Thymus (tissue), 11 donors: ENCODE measurements at regions not wholly inside any gene's neighbourhood (a gene's known extent, or its start where the extent isn't known, plus 50 kb on each side); places are given as distances from the start of the nearest gene placed in this dataset.

Experiments used
- DNase-seq, 9 donors: peaks; one replicate each; pipeline ENCODE4 v3.0.0-alpha.2; 2013; ENCODE audit warnings: low spot score in 9 of 9, low read depth in 6 of 9, missing footprints in 1 of 9
- H3K27ac ChIP-seq, 2 donors: one replicate each; pipeline ENCODE4 v1.5.1; 2013; ENCODE audit warnings: control low read depth in 1 of 2, low read depth in 1 of 2, low read length in 1 of 2, mild to moderate bottlenecking in 1 of 2, moderate library complexity in 1 of 2
- H3K27me3 ChIP-seq, 2 donors: one replicate each; pipeline ENCODE4 v1.5.1; 2013; ENCODE audit warnings: low read length in 1 of 2; ENCODE audit not compliant: control insufficient read depth in 2 of 2, insufficient read depth in 1 of 2
- H3K36me3 ChIP-seq, 2 donors: one replicate each; pipeline ENCODE4 v1.5.1; 2013; ENCODE audit warnings: low read length in 1 of 2, mild to moderate bottlenecking in 1 of 2, moderate library complexity in 1 of 2; ENCODE audit not compliant: control insufficient read depth in 2 of 2, insufficient read depth in 2 of 2
- H3K4me1 ChIP-seq, 2 donors: one replicate each; pipeline ENCODE4 v1.5.1; 2013; ENCODE audit warnings: low read length in 2 of 2; ENCODE audit not compliant: control insufficient read depth in 2 of 2, insufficient read depth in 2 of 2
- H3K4me3 ChIP-seq, 2 donors: one replicate each; pipeline ENCODE4 v1.5.1; 2013; ENCODE audit warnings: low read length in 2 of 2, control low read depth in 1 of 2, mild to moderate bottlenecking in 1 of 2
- H3K9me3 ChIP-seq, 2 donors: one replicate each; pipeline ENCODE4 v1.5.1; 2013; ENCODE audit warnings: low read length in 1 of 2, mild to moderate bottlenecking in 1 of 2; ENCODE audit not compliant: control insufficient read depth in 2 of 2, insufficient read depth in 1 of 2
- WGBS: extraction: QIAGEN DNeasy Blood & Tissue Kit; methylation state at CpG from one replicate; pipeline ENCODE4 v1.1.7; 2013; 5-methylcytosine and 5-hydroxymethylcytosine counted together
- donor health status: healthy.

DNA sequence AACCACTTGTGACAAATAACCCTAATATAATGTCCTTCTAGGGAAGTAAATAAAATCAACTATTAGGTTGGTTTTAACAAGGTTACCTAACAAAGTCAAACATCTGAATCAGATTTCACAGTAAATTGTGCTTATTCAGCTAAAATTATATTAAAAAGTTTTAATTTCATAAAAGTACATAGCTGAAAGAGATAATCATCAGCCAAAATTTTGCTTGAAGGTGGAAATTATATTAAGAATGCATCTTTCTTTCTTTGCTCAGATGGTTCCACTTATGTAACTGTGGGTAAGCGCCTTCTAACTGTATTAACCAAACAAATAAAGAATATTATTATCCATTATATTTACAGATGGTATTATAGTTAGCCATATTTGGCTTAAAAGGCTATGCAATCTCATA lies 2840.3 kb upstream of the PCDH20 start:
- 92% methylated on average over 1 of the region's 1 CpG for WGBS
- no peak for DNase-seq
- Histone ChIP-seq H3K27ac (no peak overlapping the region), H3K4me3 (no peak overlapping the region), H3K4me1 (no peaks in the 10 kb centered on the region), H3K27me3 (no peaks in the 10 kb centered on the region), H3K36me3 (no peaks in the 10 kb centered on the region), H3K9me3 (no peaks in the 10 kb centered on the region)

DNA sequence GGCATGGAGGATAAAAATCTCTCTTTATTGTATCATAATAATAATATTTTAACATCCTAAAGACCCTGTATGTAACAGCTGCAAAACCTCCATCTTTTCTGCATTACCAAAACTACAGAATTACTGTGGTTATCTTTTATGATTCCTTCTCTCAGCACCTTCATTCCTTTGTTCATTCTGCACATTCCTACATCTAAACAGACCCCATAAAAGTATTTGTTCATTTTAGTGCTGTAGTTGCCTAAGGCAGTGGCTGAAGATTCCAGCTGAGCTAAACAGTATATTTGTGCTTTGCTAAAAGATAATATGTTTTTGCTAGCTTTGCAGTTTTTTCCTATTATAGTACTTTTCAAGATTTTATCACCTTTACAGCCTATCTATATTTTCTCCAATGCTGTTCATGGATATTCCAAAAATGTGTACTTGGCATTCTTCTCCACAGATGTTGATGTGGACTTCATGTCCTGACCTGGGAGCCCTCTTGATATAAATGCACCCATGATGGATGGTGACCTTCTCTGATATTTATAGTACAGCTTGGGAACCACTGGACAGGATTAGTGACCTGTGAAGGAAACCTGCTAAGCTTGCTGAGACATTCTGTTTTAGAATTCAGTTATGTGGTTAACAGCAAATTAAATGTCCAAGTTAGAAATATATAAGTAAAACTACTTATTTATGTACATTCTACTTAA lies 2832.9 kb upstream of the PCDH20 start:
- Histone ChIP-seq H3K4me3 (no peak overlapping the region), H3K36me3 (no peaks in the 10 kb centered on the region), H3K4me1 (no peaks in the 10 kb centered on the region), H3K27me3 (no peaks in the 10 kb centered on the region), H3K27ac (no peak overlapping the region), H3K9me3 (no peaks in the 10 kb centered on the region)
- no peak for DNase-seq

DNA sequence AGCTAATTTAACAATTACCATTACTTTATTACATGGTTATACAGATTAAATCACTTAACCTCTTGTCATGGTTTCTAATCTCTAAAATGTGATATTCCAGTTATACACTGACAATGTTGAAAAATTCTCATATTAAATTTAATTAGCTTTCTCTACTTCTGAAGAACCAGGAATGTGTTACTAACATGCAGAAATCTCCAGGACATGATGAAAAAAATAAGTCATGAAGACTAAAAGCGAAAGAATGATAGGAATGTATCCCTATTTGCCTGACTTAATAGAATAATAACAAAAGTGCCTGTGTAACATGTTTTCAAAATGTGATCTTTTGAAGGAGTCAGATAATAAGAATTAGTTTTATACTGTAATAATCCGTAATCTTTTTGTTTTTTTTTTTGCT lies 2823.7 kb upstream of the PCDH20 start:
- WGBS: 91% methylated on average over 2 of the region's 2 CpGs
- H3K4me1 ChIP-seq: no peaks in the 10 kb centered on the region

DNA sequence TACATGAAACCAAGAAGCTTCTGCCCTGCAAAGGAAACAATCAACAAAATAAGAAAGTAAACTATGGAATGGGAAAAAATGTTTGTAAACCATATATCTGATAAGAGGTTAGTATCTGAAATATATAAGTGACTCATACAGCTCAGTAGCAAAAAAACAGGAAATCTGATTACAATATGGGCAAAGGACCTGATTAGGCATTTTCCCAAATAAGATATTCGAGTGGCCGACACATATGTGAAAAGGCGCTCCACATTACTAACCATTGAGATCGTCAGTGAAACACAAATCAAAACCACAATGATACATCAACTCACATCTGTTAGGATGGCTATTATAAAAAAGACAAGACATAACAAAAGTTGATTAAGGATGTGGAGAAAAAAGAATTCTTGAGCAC lies 2818.6 kb upstream of the PCDH20 start:
- no peaks in the 10 kb centered on the region for H3K4me1 ChIP-seq
- no peak for DNase-seq
- no peaks in the 10 kb centered on the region for H3K9me3 ChIP-seq
- WGBS: 92% methylated on average over 4 of the region's 4 CpGs
- no peak overlapping the region for H3K27ac ChIP-seq
- no peaks in the 10 kb centered on the region for H3K36me3 ChIP-seq
- H3K27me3 ChIP-seq: no peaks in the 10 kb centered on the region
- no peak overlapping the region for H3K4me3 ChIP-seq

More for the DNA sequence above, 2823.7 kb upstream of the PCDH20 start:
- DNase-seq: no peak
- no peaks in the 10 kb centered on the region for H3K36me3 ChIP-seq
- no peak overlapping the region for H3K27ac ChIP-seq
- no peaks in the 10 kb centered on the region for H3K9me3 ChIP-seq
- H3K4me3 ChIP-seq: no peak overlapping the region
- no peaks in the 10 kb centered on the region for H3K27me3 ChIP-seq

DNA sequence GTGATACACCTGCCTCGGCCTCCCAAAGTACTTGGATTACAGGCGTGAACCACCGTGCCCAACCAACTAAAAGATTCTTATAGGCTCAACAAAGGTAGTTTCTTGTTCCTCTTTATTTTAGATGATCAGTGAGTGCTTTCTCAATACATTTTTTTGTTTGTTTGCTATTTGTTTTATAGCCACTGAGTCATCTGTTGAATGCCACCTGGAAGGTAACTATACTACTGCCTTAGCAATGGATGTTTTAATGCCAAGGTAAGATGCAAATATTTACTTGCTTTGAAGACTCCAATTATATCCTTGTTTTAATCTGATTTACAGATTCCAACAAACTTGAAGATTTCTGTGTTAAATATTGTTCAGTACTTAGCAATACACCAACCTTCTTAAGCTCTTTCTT lies 2807.4 kb upstream of the PCDH20 start:
- 98% methylated on average over 3 of the region's 3 CpGs for WGBS

DNA sequence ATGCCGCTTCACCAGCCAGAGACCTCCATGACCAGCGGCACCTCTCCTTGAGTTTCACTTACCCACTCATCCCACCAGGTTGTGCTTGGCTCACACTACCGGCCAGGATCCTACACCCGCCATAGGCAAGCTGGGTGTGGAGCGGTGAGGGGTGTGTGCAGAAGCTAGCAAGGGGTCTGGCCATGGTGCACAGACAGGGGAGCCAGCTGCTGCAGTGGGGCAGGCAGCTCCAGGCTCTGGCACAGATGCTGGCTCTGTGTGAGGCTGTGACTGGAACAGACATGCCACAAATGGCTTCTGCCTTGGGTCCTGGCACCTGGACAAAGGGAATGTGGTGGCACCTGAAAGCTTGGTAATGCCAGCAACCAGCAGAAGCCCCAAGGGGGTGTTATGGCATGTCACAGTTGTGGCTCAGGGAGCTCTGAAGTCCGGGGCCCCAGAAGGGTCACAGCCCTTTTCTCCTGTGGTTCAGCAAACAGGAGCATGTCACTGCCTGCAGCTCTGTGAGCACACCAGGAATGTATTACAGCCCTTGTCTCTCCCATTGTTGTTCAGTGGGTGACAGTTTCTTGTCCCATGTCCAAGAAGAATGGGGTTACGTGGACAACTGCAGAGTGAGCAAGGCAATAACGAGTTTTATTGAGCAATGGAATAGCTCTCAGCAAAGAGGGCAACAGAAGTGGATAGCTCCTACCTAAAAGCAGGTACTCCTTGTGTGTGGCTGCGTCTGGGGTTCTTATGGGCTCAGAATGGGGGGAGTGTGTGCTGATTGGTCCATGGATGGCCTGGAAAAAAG lies 2791.0 kb upstream of the PCDH20 start:
- Histone ChIP-seq H3K27ac (no peak overlapping the region), H3K9me3 (peaks cover 2 to 9% of the 10 kb centered on the region in 2 donors), H3K27me3 (no peaks in the 10 kb centered on the region), H3K4me1 (no peaks in the 10 kb centered on the region), H3K4me3 (no peak overlapping the region), H3K36me3 (no peaks in the 10 kb centered on the region)
- DNase-seq: no peak
- WGBS: 94% methylated on average over 9 of the region's 9 CpGs

More for the DNA sequence above, 2807.4 kb upstream of the PCDH20 start:
- peaks cover 0 to 13% of the 10 kb centered on the region in 2 donors for H3K9me3 ChIP-seq
- H3K27ac ChIP-seq: no peak overlapping the region
- no peaks in the 10 kb centered on the region for H3K4me1 ChIP-seq
- H3K4me3 ChIP-seq: no peak overlapping the region
- H3K36me3 ChIP-seq: no peaks in the 10 kb centered on the region
- DNase-seq: no peak
- no peaks in the 10 kb centered on the region for H3K27me3 ChIP-seq

DNA sequence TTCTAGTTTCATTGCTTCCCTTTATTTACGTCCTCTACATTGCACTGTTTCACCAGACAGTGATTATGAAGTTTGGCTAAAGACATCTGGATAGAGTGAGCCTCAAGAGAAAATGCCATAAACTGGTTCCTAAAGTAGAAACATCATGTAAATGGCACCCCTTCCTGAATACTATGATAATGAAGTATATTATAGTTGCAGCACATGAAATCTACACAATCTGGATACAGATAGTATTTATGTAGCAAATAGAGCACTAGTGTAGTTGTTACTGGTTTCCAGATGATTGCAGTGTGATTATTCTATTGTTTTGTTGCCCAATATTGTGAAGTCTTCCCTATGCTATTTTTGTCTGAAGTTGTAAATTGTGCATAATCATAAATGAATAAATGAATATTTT lies 2786.9 kb upstream of the PCDH20 start:
- DNase-seq: no peak
- no peaks in the 10 kb centered on the region for H3K4me1 ChIP-seq
- no peaks in the 10 kb centered on the region for H3K36me3 ChIP-seq
- H3K27me3 ChIP-seq: no peaks in the 10 kb centered on the region
- no peak overlapping the region for H3K4me3 ChIP-seq
- peaks cover 2 to 9% of the 10 kb centered on the region in 2 donors for H3K9me3 ChIP-seq
- no peak overlapping the region for H3K27ac ChIP-seq
- WGBS: 92% methylated on average over 1 of the region's 1 CpG

DNA sequence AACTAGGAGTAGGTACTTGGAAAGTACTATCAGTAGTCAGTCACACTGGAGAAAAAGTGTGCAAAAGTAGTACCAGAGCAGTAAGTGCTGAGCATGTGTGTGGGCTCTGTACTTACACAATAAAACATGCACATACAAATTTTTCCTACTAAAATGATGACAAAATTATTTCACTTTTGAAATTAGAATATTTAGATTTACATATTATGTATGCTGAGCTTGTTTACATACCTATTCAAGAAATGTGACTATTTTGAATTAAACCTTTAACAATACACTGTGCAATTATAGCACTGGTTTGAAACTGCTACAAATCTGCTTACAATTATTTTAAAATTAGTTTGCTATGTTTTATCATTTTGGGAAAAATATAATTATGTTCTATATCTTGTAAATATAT lies 2781.6 kb upstream of the PCDH20 start:
- Histone ChIP-seq H3K27ac (no peak overlapping the region), H3K27me3 (no peaks in the 10 kb centered on the region), H3K9me3 (no peaks in the 10 kb centered on the region), H3K4me1 (no peaks in the 10 kb centered on the region), H3K4me3 (no peak overlapping the region), H3K36me3 (no peaks in the 10 kb centered on the region)
- no peak for DNase-seq

DNA sequence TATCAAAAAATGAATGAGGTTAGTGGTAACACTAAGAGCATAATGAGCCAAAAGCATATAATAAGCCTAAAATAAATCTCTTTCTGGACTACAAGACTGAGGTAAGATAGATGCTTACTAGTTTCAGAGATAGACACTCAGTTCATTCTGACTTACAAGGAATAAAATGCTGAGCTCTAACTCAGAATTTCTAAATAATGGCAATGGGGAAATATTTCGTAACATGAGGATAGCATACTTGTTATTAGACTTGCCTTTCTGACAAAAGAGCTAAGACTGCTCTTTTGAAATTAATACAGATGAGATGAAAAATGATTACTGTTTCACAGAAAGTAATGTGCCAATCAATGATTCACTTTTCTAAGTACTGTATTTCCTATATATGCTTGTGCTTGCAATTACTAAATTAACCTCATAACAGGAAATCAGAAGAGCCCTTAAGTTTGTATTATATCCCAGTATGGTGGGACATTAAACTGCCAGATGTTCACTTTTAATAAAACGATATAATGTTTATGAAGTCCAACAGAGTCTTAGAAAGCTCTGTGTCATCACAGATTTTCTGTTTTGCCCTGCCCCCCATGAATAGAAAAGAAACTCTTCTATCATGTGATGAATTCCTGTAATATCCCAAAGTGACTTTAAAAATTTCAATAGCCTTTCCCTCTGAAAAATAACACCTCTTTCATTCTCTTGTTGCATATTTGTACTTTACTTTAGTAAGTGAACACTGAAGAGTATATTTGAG lies 2771.0 kb upstream of the PCDH20 start:
- H3K36me3 ChIP-seq: no peaks in the 10 kb centered on the region
- DNase-seq: no peak
- 91% methylated on average over 2 of the region's 2 CpGs for WGBS
- H3K9me3 ChIP-seq: no peaks in the 10 kb centered on the region
- no peaks in the 10 kb centered on the region for H3K4me1 ChIP-seq
- no peak overlapping the region for H3K27ac ChIP-seq
- no peaks in the 10 kb centered on the region for H3K27me3 ChIP-seq
- H3K4me3 ChIP-seq: no peak overlapping the region
